GM23248 (cell line): ENCODE measurements at regions not wholly inside any gene's neighbourhood (a gene's known extent, or its start where the extent isn't known, plus 50 kb on each side); places are given as distances from the start of the nearest gene placed in this dataset.
"Not testable (repeated sequence)": the region's sequence is repeated elsewhere in the genome, so short reads cannot be mapped to it uniquely, and the experiment has no call there.

Experiments used
- DNase-seq: peaks from one replicate; pipeline ENCODE4 v3.0.0-alpha.2; 2015
- H2AFZ ChIP-seq: fragments of 200-600 bp; sonication (generic); 2 replicates; pipeline ENCODE4 v1.6.1; 2016; ENCODE audit warnings: antibody characterized with exemption
- H3F3A ChIP-seq: fragments of 200-600 bp; sonication (generic); 2 replicates; pipeline ENCODE4 v1.6.1; 2016; ENCODE audit warnings: mild to moderate bottlenecking, antibody characterized with exemption, mixed run types; ENCODE audit not compliant: insufficient read depth
- H3K27ac ChIP-seq: fragments of 200-600 bp; sonication (generic); 2 replicates; pipeline ENCODE4 v1.5.1; 2016; ENCODE audit warnings: mild to moderate bottlenecking
- H3K27me3 ChIP-seq: fragments of 200-600 bp; sonication (generic); replicated peaks from 2 replicates; pipeline ENCODE4 v1.6.1; 2016; ENCODE audit warnings: mild to moderate bottlenecking; ENCODE audit not compliant: insufficient read depth
- H3K36me3 ChIP-seq: fragments of 200-600 bp; sonication (generic); 2 replicates; pipeline ENCODE4 v1.6.1; 2016; ENCODE audit warnings: low read depth, mild to moderate bottlenecking
- H3K4me1 ChIP-seq: fragments of 200-600 bp; sonication (generic); 2 replicates; pipeline ENCODE4 v1.6.1; 2016; ENCODE audit warnings: mild to moderate bottlenecking; ENCODE audit not compliant: insufficient read depth
- H3K4me2 ChIP-seq: fragments of 200-600 bp; sonication (generic); one replicate; pipeline ENCODE4 v1.6.1; 2016; ENCODE audit warnings: mild to moderate bottlenecking; ENCODE audit not compliant: unreplicated experiment
- H3K4me3 ChIP-seq: fragments of 200-600 bp; sonication (generic); 2 replicates; pipeline ENCODE4 v1.5.1; 2016; ENCODE audit warnings: mild to moderate bottlenecking
- H3K79me2 ChIP-seq: fragments of 200-600 bp; sonication (generic); 2 replicates; pipeline ENCODE4 v1.6.1; 2016; ENCODE audit warnings: mild to moderate bottlenecking; ENCODE audit not compliant: insufficient read depth
- H3K9ac ChIP-seq: fragments of 200-600 bp; sonication (generic); 2 replicates; pipeline ENCODE4 v1.6.1; 2016; ENCODE audit warnings: mild to moderate bottlenecking
- H3K9me2 ChIP-seq: fragments of 200-600 bp; sonication (generic); 2 replicates; pipeline ENCODE4 v1.6.1; 2016; ENCODE audit warnings: mixed run types, mild to moderate bottlenecking, moderate library complexity; ENCODE audit not compliant: insufficient read depth
- H3K9me3 ChIP-seq: fragments of 200-600 bp; sonication (generic); one replicate; pipeline ENCODE4 v1.6.1; 2017; ENCODE audit warnings: low read depth
- H4K20me1 ChIP-seq: fragments of 200-600 bp; sonication (generic); 2 replicates; pipeline ENCODE4 v1.6.0; 2016; ENCODE audit not compliant: insufficient read depth
- EZH2 ChIP-seq: fragments of 200-600 bp; sonication (generic); IDR thresholded peaks from 2 replicates; pipeline ENCODE4 v1.6.1; 2018; ENCODE audit warnings: antibody characterized with exemption, mild to moderate bottlenecking; ENCODE audit not compliant: insufficient read depth, poor library complexity, severe bottlenecking
- EZH2phosphoT487 ChIP-seq: fragments of 200-600 bp; sonication (generic); IDR thresholded peaks from 2 replicates; pipeline ENCODE4 v1.6.1; 2018; ENCODE audit warnings: antibody characterized with exemption, moderate library complexity, mild to moderate bottlenecking, low read depth; ENCODE audit not compliant: insufficient read depth
- WGBS, 2 experiments: methylation state at CpG; one replicate each; pipeline ENCODE4 v1.1.6; 2015 to 2017; ENCODE audit warnings: low lambda C conversion rate in 2 of 2, low coverage in 1 of 2; ENCODE audit errors: missing lambda C conversion rate in 2 of 2; 5-methylcytosine and 5-hydroxymethylcytosine counted together
- in situ Hi-C: fragments of 300-500 bp; cut with MboI; formaldehyde crosslinking; loops from 2 replicates; pipeline ENCODE4 v1.15.0; 2020

- H3K9me3 ChIP-seq: no peaks in the 10 kb centered on the region
- H3K9ac ChIP-seq: no peak overlapping the region
- H3K4me1 ChIP-seq: peaks cover 17% of the 10 kb centered on the region
- no peaks in the 10 kb centered on the region for H3K79me2 ChIP-seq
- H3K27me3 ChIP-seq: peaks cover 12% of the 10 kb centered on the region
- peak overlapping the region; percentile 44 for H3K4me2 ChIP-seq
- peak overlapping the region; percentile 28; the same call in 1 of the 2 replicates for H3K27ac ChIP-seq
- no peaks in the 10 kb centered on the region for H3K36me3 ChIP-seq
- H3F3A ChIP-seq: peaks cover 19% of the 10 kb centered on the region
- in situ Hi-C loops: no loop called here
- no peak overlapping the region for H2AFZ ChIP-seq
- no peaks in the 10 kb centered on the region for H3K9me2 ChIP-seq
- 1 to 3% methylated on average over 3 of the region's 3 CpGs for WGBS, 2 experiments
- TF ChIP-seq EZH2phosphoT487: 0 out of 2 replicates have a peak, but pooled peaks have one; percentile 69
- TF ChIP-seq EZH2: no peak
- no peaks in the 10 kb centered on the region for H4K20me1 ChIP-seq
- H3K4me3 ChIP-seq: peak overlapping the region; percentile 9
- peak; percentile 95 for DNase-seq
These were observed 91.2 kb upstream of the CHD1 start for GRCh38 chr5:99019812-99020697.

GRCh38 chr5:99019254-99019653, 90.4 kb upstream of the CHD1 start:
- H2AFZ ChIP-seq: no peak overlapping the region
- in situ Hi-C loops: no loop called here
- no peak overlapping the region for H3K27ac ChIP-seq
- TF ChIP-seq EZH2: no peak
- TF ChIP-seq EZH2phosphoT487: no peak
- no peaks in the 10 kb centered on the region for H3K9me2 ChIP-seq
- H3K36me3 ChIP-seq: no peaks in the 10 kb centered on the region
- H3K9me3 ChIP-seq: no peaks in the 10 kb centered on the region
- DNase-seq: peak; percentile 73
- no peak overlapping the region for H3K9ac ChIP-seq
- H3F3A ChIP-seq: peaks cover 19% of the 10 kb centered on the region
- H3K4me1 ChIP-seq: peaks cover 17% of the 10 kb centered on the region
- peaks cover 12% of the 10 kb centered on the region for H3K27me3 ChIP-seq
- H3K79me2 ChIP-seq: no peaks in the 10 kb centered on the region
- 61 to 65% methylated on average over 6 of the region's 6 CpGs for WGBS, 2 experiments
- no peaks in the 10 kb centered on the region for H4K20me1 ChIP-seq
- no peak overlapping the region for H3K4me3 ChIP-seq
- peak overlapping the region; percentile 44 for H3K4me2 ChIP-seq

GRCh38 chr5:99010294-99010693, 81.5 kb upstream of the CHD1 start:
- Histone ChIP-seq H3K9me2 (no peaks in the 10 kb centered on the region), H3K27ac (no peak overlapping the region), H3F3A (no peaks in the 10 kb centered on the region), H3K36me3 (no peaks in the 10 kb centered on the region), H3K4me3 (no peak overlapping the region), H3K9me3 (no peaks in the 10 kb centered on the region), H4K20me1 (no peaks in the 10 kb centered on the region), H3K4me2 (no peak overlapping the region), H2AFZ (no peak overlapping the region), H3K79me2 (no peaks in the 10 kb centered on the region), H3K4me1 (no peaks in the 10 kb centered on the region), H3K9ac (no peak overlapping the region), H3K27me3 (peaks cover 5% of the 10 kb centered on the region)
- TF ChIP-seq EZH2phosphoT487 (no peak), EZH2 (no peak)
- in situ Hi-C loops: no loop called here
- 57 to 67% methylated on average over 3 of the region's 3 CpGs for WGBS, 2 experiments
- no peak for DNase-seq

GRCh38 chr5:99008009-99008408, 79.2 kb upstream of the CHD1 start:
- 29 to 30% methylated on average over 2 of the region's 2 CpGs for WGBS, 2 experiments
- H3K27me3 ChIP-seq, H3F3A ChIP-seq, H3K36me3 ChIP-seq, H3K4me3 ChIP-seq, H3K9me2 ChIP-seq, H3K9me3 ChIP-seq, H3K4me2 ChIP-seq, DNase-seq, H2AFZ ChIP-seq, H3K79me2 ChIP-seq, H3K27ac ChIP-seq, H4K20me1 ChIP-seq, H3K4me1 ChIP-seq, H3K9ac ChIP-seq, in situ Hi-C loops: not testable (repeated sequence)

DNA sequence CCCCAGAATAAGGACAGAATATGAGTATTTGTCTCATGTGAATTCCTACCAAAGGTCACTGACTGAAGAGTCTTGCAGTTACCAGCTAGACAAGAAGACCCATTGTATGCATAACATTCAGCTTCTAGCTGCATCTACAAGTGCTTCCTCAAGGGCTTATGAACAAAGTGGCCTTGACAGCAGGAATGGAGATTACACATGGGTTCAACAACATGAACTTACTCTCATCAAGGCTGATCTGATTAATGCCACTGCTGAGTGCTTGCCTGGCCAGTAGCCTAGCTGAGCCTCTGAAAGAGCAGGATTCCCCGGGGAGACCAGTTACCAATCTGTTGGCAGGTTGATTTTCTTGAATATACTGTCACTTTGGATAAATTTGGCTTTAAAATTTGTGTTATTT, 76.7 kb upstream of the CHD1 start:
- in situ Hi-C loops: no loop called here
- no peak for DNase-seq
- Histone ChIP-seq H3K9ac (no peak overlapping the region), H3K9me3 (no peaks in the 10 kb centered on the region), H2AFZ (no peak overlapping the region), H3K4me1 (no peaks in the 10 kb centered on the region), H3F3A (no peaks in the 10 kb centered on the region), H3K36me3 (no peaks in the 10 kb centered on the region), H3K27ac (no peak overlapping the region), H3K27me3 (no peaks in the 10 kb centered on the region), H3K79me2 (no peaks in the 10 kb centered on the region), H3K4me3 (no peak overlapping the region), H4K20me1 (no peaks in the 10 kb centered on the region), H3K4me2 (no peak overlapping the region), H3K9me2 (no peaks in the 10 kb centered on the region)
- WGBS, 2 experiments: 24 to 29% methylated on average over 1 of the region's 1 CpG
- TF ChIP-seq EZH2phosphoT487: no peak
- no peak for TF ChIP-seq EZH2
